GM23248 (cell line): ENCODE measurements at regions not wholly inside any gene's neighbourhood (a gene's known extent, or its start where the extent isn't known, plus 50 kb on each side); places are given as distances from the start of the nearest gene placed in this dataset.

Source experiments
- EZH2 ChIP-seq: fragments of 200-600 bp; sonication (generic); IDR thresholded peaks from 2 replicates; pipeline ENCODE4 v1.6.1; 2018; ENCODE audit warnings: antibody characterized with exemption, mild to moderate bottlenecking; ENCODE audit not compliant: insufficient read depth, poor library complexity, severe bottlenecking
- EZH2phosphoT487 ChIP-seq: fragments of 200-600 bp; sonication (generic); IDR thresholded peaks from 2 replicates; pipeline ENCODE4 v1.6.1; 2018; ENCODE audit warnings: antibody characterized with exemption, moderate library complexity, mild to moderate bottlenecking, low read depth; ENCODE audit not compliant: insufficient read depth

DNA sequence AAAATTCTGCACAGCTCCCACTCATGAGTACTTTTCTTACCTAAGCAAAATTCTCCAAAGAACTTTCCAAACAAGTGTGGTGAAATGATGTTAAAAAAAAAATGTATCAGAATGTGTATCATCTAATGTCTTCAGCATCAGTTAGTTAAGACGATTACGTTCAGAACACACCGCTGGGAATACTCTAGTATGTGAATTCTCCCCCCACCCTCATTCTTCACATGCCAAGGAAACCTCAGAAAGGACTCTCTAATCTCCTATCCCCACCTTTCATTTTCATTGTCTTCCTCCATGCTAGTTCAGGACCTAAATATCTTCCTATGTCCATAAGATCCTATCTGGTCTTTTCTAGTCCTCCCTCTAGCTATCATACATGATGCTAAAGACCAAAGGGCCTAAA, 457.4 kb downstream of the SHQ1 start:
- TF ChIP-seq EZH2 (no peak), EZH2phosphoT487 (no peak)
